Stimulated activated CD4-positive, alpha-beta T cell treated with anti-CD3 and anti-CD28 coated beads, Interleukin-12 subunit alpha, Interleukin-12 subunit beta, amount 100 ng/mL, for 24 hours (primary cell): ENCODE measurements at regions not wholly inside any gene's neighbourhood (a gene's known extent, or its start where the extent isn't known, plus 50 kb on each side); places are given as distances from the start of the nearest gene placed in this dataset.
"Not testable (repeated sequence)": the region's sequence is repeated elsewhere in the genome, so short reads cannot be mapped to it uniquely, and the experiment has no call there.

Experiments used
- DNase-seq, 2 experiments: peaks; one replicate each; pipeline ENCODE4 v3.0.0-alpha.2; 2020; ENCODE audit warnings: low read depth in 2 of 2

DNA sequence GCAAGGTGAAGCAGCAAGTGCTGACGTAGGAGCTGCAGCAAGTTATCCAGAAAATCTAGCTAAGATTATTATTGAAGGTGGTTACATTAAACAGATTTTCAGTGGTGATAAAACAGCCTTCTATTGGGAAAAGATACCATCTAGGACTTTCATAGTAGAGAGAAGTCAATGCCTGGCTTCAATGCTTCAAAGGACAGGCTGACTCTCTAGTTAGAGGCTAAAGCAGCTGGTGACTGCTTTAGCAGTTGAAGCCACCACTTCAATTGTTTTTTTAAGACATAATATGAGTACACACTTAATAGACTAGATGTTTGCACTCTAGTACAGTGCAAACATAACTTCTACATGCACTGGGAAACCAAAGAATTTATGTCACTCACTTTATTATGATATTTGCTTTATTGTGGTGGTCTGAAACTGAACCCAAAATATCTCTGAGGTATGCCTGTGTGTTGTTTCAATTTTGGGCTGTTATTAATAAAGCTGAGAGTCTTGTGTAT lies 1026.9 kb upstream of the FOXG1 start:
- DNase-seq: no peak

DNA sequence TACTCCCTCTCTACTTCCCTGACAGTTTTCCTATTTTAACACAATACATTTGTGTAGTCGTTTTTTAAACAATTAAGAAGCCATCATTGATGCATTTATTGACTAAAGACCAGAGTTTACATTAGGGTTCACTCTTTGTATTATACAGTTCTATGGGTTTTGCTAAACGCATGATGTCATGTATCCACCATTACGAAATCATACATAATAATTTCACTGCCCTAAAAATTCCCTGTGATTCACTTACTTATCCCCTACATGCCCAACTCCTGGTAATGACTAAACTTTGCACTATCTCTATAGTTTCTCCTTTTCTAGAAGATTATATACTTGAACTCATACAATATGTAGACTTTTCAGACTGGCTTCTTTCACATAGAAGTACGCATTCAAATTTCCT lies 1016.5 kb upstream of the FOXG1 start:
- DNase-seq: no peak

DNA sequence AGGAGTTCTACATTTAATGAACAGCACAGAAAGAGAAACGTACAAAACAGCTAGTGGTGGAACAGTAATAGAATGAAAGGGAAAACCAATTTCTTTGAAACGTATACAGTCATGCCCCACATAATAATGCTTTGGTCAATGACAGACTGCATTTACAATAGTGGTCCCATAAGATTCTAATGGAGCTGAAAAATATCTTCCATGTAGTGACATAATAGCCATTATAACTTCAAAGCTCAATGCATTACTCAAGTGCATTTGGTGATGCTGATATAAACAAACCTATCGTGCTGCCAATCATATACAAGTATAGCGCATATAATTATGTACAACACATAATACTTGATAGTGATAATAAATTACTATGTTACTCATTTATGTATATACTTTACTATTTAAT lies 1008.9 kb upstream of the FOXG1 start:
- DNase-seq: not testable (repeated sequence)

DNA sequence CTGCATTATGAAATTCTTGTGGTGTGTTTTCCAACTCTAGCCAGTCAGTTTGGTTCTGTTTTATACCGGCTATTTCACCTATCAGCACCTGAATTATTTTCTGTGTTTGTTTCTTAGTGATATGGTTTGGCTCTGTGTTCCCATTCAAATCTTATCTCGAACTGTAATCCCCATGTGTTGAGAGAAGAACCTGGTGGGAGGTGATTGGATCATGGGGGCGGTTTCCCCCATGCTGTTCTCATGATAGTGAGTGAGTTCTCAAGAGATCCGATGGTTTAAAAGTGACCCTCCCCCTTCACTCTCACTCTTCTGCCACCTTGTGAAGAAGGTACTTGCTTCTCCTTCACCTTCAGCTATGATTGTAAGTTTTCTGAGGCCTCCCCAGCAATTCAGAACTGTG lies 1006.2 kb upstream of the FOXG1 start:
- DNase-seq: not testable (repeated sequence)

DNA sequence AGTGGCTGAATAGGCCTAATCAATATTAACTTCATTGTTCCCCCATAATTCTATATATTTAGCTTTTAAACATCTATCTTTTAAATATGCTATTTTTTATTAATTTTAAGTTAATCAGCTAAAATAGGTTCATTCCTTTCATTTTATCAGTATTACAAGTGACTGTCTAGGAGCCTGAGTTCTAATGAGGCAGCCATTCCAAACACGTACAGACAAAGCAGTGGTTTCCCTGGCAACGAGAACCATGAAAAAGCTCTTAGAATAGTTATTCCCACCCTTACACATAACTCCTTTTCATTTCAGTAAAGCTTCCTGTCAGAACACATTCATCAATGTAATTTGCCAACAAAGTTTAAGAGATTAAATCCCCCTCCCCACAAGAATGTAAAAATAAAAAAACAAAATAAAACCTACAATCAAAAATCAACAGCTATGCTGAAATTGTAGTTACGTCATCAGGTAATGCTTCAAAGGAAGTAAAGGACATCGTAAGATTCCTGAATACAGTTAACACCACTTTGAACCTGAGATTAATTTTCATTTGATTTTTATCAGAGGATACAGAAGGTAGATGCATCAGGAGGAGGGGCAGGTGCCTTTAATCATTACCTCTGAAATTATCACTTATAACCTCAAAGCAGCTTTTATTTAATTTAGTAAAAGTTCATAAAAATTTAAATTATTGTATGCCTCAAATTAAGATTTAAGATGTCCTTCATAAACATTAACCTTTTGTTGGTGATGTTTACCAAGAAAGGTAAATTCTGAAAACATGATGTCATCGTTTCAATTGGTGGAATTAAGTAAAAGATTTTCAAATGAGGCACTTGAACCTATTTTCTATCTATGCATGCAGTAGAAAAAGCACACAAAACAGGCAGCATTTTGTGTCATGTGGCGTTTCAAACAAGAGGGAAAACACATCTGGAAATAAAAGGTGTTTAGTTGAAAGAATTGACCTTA lies 967.2 kb upstream of the FOXG1 start:
- DNase-seq: not testable (repeated sequence)

DNA sequence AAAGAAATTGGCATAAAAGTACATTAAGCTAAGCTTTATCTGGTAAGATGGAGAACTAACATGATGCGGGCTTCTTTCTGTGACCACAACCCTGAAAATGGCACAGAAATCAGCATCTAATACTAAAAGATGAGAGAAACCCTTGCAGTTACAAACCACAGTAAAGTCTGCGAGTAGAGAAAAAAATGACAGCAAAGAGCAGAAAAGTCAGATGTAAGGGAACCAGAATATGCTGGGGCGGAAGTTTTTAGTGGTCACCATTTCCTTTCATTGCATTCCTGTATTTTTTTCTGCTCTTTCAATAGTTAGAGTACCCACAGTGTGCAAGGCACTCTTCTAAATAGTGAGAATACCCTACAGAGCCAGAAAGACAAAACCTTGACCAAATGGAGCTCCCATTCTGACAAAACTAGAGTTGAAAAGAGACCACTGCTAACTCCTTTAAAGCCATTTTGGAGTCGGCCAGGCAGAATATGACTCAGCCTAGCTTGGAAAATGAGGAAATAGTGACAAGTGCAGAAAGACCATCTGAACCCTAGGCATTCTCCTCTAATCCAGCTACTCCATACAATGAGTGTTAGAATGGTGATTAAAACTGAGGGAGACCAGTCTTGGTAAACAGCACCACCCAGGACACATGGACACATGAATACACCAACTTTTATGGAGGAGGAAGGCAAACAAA lies 948.7 kb upstream of the FOXG1 start:
- not testable (repeated sequence) for DNase-seq

DNA sequence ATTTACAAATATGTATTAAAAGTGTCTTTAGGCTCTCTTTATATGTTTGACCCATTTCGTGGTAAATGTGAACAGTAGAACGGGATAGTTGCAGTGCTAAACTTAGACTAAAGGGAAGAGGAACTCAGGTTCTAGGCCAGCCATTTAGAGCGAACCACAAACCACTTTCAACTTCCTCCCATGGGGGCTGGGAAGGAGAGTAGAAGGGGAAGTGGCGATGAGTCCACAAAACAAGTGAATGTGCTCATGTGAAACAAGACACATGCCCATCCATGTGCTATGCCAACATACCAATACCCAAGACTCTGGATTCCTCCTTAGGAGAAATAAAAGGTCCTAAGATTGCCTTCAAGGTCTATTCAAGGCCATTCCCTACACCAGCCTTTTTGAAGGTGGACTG lies 940.4 kb upstream of the FOXG1 start:
- DNase-seq: not testable (repeated sequence)

DNA sequence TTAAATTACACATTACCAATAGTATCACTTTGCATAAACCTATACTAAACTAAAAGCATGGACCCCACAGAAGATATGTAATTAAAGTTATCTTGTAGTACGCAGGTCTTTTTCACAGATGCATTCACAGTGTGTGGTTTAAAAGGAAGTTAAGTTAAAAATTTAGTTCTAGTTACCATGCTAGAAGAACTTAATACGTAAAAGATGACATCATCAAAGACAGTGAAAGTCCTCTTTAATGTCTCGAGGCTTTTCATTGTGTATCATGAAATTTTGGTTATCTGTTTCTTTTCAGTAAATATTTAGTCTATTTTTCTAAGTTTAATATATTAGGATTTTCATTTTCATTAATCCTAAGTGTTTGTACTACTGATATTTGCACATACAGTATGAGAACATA lies 934.6 kb upstream of the FOXG1 start:
- not testable (repeated sequence) for DNase-seq

DNA sequence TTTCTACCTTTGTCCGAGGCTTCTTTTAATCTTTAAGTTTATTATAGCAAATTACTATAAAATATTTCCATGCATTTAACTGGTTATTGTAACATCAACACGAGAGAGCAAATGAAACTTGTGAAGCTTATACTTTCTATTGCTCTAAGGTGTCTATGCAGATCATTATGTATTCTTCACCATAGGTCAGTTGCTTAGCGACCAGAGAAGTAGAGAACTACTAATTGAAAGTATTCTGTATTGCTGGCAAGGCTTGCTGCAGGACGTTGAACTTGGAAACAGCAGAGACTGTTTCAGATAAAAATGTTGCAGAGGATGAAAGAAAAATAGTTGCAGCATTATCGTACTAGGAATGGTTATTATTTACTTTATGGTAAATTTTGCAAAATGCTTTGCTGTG lies 933.6 kb upstream of the FOXG1 start:
- not testable (repeated sequence) for DNase-seq

DNA sequence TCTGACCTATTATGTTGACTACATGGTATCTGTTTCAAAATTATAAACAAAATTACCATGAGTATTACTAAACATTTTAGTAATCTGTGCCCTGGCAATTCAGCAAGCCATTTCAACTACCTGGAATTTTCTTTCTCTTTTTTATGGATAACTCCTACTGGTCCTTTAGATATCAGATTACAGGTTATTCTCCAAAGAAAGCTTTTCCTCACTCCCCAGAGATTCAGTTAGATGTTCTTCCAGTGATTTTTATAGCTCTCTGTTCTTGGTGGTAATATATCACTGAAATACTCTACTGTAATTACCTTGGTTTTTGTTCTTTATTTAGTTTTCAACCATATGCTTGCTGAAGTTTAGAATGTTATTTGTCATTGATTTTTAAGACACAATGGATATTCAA lies 930.2 kb upstream of the FOXG1 start:
- no peak for DNase-seq

DNA sequence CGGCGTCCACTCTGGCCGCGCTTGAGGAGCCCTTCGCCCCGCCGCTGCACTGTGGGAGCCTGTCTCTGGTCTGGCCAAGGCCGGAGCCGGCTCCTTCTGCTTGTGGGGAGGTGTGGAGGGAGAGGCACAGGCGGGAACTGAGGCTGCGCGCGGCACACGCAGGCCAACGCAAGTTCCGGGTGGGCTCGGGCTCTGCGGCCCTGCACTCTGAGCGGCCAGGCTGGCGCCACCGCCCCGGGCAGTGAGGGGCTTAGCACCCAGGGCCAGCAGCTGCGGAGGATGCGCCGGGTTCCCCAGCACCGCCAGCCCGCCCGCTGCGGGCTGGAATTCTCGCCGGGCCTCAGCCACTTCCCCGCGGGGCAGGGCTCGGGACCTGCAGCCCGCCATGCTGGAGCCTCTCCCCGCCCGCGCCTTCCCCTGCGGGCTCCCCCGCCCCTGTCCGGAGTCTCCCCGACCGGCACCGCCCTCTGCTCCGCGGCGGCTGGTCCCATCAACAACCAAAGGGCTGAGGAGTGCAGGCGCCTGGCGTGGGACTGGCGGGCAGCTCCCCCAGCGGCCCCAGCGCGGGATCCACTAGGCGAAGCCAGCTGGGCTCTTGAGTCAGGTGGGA lies 921.2 kb upstream of the FOXG1 start:
- no peak for DNase-seq

DNA sequence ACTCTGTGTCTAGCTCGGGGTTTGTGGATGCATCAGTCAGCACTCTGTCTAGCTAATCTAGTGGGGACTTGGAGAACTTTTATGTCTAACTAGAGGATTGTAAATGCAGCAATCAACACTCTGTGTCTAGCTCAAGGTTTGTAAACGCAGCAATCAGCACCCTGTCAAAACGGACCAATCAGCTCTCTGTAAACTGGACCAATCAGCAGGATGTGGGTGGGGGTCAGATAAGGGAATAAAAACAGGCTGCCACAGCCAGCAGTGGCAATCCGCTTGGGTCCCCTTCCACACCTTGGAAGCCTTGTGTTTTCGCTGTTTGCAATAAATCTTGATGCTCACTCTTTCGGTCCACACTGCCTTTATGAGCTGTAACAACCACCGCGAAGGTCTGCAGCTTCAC lies 920.7 kb upstream of the FOXG1 start:
- no peak for DNase-seq

DNA sequence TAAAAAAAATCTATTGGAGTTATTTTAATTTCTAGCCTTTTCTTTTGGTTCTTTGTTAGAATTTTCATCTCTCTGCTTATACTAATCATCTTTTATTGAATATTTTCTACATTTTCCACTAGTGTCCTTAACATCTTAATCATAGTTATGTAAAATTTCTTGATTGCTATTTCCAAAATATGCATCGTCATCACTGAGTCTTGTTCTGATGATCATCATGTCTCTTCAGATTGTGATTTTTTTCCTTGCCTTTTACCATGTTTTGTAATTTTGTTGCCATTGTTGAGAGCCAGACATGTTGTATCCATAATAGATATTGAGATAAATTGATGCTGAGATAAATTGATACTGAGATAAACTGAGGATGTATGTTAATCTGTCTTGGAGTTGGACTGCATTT lies 919.1 kb upstream of the FOXG1 start:
- not testable (repeated sequence) for DNase-seq

DNA sequence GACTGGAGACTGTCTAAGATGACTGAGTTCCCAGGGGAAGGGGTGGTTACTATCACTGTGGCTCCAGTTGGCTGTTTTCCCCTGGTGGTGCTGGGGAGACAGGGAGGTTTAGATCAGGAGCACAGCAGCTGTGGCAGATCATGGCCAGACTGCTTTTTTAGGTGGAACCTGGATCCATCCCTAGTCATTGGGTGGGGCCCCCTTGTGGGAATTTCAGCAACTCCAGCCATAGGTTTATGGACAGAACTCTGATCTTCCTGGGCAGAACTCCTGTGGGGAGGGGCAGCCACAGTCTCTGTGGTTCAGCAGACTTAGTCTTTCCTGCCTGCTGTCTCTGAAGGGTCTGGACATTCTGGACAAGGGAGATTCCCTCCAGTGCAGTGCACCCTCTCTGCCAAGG lies 917.4 kb upstream of the FOXG1 start:
- DNase-seq: not testable (repeated sequence)

DNA sequence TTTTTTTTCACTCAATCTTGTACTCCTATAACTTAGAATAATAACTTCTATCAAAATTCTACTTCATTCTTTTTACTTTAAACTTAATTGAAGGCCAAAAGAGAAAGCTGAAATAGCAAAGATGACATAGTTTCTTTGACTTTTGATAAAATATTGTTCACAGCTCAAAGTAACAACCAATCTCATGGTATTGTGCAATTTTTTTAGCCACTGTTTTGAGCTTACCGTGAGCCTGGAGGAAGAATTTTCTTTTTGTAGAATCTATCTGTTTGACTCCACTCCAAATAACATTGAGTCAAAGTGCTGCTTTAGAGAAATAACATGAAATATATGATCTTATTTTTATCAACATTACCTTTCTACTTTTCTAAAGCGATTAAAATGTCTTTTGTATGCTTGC lies 903.9 kb upstream of the FOXG1 start:
- DNase-seq: no peak

DNA sequence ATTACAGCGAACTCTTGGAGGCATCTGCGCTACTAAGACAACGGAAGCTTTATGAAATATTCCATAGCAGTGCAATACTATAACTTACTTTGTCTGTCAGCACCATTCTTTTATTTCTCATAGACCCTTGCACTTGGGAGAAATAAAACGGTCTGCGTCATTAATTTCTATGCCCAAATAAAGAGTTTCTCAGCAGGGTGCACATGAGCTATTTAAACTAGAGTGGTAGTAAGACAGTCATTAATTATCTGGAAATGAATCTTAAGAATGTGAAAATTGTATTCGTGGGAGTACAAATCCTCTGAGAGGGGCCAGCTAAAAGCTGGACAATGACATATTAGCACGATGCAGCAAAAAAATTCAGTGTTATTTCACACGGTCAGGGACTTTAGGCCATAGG lies 903.4 kb upstream of the FOXG1 start:
- no peak for DNase-seq

DNA sequence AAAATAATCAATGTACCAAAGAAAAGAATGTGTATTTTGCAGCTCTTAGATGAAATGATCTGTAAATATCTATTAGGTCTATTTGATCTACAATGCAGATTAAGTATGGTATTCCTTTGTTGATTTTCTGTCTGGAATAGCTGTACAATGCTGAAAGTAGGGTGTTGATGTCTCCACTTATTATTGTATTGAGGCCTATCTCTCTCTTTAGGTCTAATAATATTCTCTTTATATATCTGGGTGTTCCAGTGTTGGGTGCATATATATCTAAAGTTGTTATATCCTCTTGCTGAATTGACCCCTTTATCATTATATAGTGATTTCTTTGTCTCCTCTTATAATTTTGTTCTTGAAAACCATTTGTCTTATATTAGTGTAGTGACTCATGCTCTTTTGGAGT lies 885.5 kb upstream of the FOXG1 start:
- no peak for DNase-seq

DNA sequence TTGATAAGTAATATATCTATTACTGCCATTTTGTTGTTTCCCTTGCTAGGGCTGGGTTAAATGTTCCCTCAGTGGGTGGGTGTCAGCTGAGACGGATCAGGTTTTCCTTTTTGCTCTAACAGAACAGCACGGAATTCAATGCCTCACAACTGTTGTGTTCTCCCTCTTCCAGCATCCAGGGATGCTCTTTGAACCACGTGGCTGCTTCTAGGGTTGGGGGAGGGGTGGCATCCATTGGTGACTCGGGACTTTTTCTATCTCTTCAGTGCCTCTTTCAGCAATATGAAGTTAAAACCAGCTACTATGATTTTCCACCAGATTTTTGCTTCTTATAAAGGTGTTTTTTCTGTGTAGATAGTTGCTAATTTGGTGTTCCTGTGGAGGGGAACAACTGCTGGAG lies 884.9 kb upstream of the FOXG1 start:
- no peak for DNase-seq

DNA sequence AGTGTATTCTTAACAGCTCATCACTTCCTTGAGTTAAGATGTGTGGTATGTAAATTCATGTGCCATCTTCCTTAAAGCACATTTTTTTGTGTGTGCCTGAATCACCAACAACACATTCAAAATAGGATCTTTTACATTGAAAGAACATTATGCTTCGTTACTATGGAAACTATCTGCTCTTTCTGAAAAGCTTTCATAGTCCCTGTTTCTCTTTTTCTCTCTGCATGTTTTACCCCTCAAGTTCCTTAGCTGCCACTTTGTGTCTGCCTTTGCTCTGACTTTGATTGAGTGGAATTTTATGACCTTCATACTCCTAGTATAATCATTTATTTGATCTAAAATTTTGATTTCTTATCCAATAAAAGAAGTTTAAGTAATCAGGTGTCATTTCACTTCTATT lies 880.3 kb upstream of the FOXG1 start:
- DNase-seq: no peak

DNA sequence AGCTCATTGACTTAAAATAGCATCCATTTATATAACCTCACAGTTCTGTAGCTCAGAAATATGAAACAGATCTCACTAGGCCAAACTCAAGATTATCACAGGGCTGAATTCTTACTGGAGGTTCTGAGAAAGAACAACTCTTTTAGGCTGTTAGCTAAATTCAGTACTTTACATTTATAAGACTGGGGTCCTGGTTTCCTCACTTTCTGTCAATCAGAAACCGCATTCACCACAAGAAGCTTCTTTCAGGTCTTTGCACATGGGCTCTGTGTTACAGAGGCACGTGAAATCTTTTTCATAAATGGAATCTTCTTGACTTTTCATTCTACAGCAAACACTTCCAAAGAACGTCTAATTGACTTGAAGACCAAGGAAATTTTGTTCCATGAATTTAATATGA lies 876.3 kb upstream of the FOXG1 start:
- DNase-seq: no peak

DNA sequence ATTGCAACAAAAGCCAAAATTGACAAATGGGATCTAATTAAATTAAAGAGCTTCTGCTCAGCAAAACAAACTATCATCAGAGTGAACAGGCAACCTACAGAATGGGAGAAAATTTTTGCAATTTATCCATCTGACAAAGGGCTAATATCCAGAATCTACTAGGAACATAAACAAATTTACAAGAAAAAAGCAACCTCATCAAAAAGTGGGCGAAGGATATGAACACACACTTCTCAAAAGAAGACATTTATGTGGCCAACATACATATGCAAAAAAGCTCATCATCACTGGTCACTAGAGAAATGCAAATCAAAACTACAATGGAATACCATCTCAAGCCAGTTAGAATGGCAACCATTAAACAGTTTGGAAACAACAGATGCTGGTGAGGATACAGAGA lies 858.1 kb upstream of the FOXG1 start:
- DNase-seq: not testable (repeated sequence)

DNA sequence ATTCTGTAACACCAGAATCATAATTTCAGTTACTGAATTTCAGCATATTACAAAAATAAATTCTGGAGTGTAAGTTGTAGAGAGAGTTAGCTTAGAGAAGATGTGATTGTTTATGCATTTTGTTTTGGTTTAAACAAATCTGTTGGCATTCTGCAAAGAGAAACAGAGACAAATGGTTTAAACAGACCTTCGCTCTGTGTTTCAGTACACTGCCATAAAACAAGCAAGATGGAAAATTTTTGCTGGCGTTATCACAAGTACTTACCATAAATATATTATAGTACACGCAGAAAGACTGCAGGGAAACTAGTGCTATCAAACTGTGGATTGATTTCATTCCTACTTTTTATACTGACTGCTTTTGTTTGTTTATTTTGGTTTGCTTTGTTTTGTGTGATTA lies 850.3 kb upstream of the FOXG1 start:
- no peak for DNase-seq

DNA sequence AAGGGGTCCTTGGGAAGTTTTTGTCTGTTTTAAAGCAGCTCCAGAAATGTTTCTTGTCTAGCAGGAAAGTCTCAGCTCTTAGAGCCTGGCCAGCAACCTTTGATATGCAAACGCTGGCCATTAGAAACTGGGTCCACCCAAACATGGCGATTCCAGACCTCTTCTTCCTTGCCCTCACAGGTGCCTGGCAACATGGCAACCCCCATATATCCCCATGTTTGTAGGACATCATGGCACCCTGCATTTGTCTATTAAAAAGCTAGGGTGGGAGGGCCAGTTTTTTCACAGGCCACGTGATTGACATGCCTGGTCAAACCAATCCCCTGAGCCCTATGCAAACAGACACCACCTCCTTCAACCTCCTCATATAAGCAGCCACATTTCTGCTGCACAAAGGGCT lies 848.7 kb upstream of the FOXG1 start:
- DNase-seq: no peak
